ENCODE measurements at regions not wholly inside any gene's neighbourhood (a gene's known extent, or its start where the extent isn't known, plus 50 kb on each side); places are given as distances from the start of the nearest gene placed in this dataset.

DNA sequence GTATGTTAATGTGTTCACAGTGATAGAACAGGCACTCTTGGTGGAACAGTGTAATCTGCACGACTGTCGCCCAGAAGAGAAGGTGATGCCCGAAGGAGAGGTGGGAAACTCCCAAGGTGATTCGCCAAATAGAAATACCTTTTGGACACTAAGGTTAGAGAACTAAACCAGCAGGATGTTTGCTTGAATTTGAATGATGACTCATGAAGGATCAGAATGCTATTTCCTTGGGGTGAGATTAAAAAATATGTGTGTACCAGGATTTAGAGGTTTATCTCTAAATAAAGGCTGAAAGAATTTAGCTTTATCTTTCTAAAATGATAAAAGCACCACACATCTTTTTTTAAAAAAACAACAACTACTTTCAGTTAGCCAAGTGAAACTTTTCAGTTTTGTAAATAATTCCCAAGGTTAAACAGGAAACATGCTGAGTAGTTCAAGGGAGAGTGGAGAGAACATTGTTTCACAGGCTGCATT lies 297.4 kb upstream of the TAS2R1 start:
- TF ChIP-seq, protein P1, sequence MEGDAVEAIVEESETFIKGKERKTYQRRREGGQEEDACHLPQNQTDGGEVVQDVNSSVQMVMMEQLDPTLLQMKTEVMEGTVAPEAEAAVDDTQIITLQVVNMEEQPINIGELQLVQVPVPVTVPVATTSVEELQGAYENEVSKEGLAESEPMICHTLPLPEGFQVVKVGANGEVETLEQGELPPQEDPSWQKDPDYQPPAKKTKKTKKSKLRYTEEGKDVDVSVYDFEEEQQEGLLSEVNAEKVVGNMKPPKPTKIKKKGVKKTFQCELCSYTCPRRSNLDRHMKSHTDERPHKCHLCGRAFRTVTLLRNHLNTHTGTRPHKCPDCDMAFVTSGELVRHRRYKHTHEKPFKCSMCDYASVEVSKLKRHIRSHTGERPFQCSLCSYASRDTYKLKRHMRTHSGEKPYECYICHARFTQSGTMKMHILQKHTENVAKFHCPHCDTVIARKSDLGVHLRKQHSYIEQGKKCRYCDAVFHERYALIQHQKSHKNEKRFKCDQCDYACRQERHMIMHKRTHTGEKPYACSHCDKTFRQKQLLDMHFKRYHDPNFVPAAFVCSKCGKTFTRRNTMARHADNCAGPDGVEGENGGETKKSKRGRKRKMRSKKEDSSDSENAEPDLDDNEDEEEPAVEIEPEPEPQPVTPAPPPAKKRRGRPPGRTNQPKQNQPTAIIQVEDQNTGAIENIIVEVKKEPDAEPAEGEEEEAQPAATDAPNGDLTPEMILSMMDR (IDR thresholded peaks at IDR 0.05): no peak
- TF ChIP-seq EP300 (IDR thresholded peaks at IDR 0.05): no peak
- no peak for TF ChIP-seq POLR2A (IDR thresholded peaks at IDR 0.05)
